ENCODE measurements at regions not wholly inside any gene's neighbourhood (a gene's known extent, or its start where the extent isn't known, plus 50 kb on each side); places are given as distances from the start of the nearest gene placed in this dataset.

GRCh38 chr2:167732326-167732725 lies 515.1 kb downstream of the STK39 start:
- TF ChIP-seq CTCF (optimal IDR thresholded peaks at IDR 0.05 in 1 of 3, IDR thresholded peaks at IDR 0.05 in 1 of 3, conservative IDR thresholded peaks at IDR 0.05 in 1 of 3; ENCODE audit: extremely low read depth in 1 of 3, insufficient read depth in 2 of 3, low read length in 3 of 3) (no peak), EZH2 (IDR thresholded peaks at IDR 0.05; ENCODE audit: low read length) (no peak)

Measured in keratinocyte (primary cell).